GM13976 (cell line): ENCODE measurements at regions not wholly inside any gene's neighbourhood (a gene's known extent, or its start where the extent isn't known, plus 50 kb on each side); places are given as distances from the start of the nearest gene placed in this dataset.
"Not testable (repeated sequence)": the region's sequence is repeated elsewhere in the genome, so short reads cannot be mapped to it uniquely, and the experiment has no call there.

Source experiments
- DNase-seq: peaks from one replicate; pipeline ENCODE4 v3.0.0; 2012; ENCODE audit warnings: low spot score
- in situ Hi-C: fragments of 300-500 bp; cut with MboI; formaldehyde crosslinking; loops from one replicate; pipeline ENCODE4 v1.12.0; 2022; ENCODE audit warnings: low sequenced_read_pairs, mixed read lengths, inconsistent platforms; ENCODE audit not compliant: unreplicated experiment
- TF ChIP-seq, protein P1 (sequence below): IDR thresholded peaks from 2 replicates; pipeline ENCODE4 v1.5.1; 2012; ENCODE audit warnings: borderline replicate concordance, mild to moderate bottlenecking; ENCODE audit not compliant: insufficient read depth; ENCODE audit errors: extremely low read depth, missing control alignments, control extremely low read depth

DNA sequence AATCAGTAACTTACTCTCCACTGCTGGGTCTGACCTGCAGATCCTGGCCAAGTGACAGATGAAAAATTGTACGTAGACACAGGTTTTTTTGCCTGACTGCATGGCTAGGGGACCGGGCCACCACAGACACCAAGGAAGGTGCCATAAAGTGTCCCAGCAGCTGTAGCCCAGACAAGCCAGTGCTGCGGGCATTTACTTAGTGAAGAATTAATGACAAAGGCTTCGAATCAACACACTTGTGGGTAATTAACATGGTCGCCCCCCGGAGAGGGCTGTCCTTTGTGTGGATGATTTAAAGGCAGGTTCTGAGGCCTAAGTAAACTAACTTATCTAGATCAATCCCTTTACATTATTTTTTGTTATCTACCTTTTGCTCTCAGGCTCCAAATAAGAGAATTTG, 1709.1 kb upstream of the LRRTM1 start:
- in situ Hi-C loops, result no loop called here
- no peak for DNase-seq
- TF ChIP-seq, protein P1, sequence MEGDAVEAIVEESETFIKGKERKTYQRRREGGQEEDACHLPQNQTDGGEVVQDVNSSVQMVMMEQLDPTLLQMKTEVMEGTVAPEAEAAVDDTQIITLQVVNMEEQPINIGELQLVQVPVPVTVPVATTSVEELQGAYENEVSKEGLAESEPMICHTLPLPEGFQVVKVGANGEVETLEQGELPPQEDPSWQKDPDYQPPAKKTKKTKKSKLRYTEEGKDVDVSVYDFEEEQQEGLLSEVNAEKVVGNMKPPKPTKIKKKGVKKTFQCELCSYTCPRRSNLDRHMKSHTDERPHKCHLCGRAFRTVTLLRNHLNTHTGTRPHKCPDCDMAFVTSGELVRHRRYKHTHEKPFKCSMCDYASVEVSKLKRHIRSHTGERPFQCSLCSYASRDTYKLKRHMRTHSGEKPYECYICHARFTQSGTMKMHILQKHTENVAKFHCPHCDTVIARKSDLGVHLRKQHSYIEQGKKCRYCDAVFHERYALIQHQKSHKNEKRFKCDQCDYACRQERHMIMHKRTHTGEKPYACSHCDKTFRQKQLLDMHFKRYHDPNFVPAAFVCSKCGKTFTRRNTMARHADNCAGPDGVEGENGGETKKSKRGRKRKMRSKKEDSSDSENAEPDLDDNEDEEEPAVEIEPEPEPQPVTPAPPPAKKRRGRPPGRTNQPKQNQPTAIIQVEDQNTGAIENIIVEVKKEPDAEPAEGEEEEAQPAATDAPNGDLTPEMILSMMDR, result no peak

DNA sequence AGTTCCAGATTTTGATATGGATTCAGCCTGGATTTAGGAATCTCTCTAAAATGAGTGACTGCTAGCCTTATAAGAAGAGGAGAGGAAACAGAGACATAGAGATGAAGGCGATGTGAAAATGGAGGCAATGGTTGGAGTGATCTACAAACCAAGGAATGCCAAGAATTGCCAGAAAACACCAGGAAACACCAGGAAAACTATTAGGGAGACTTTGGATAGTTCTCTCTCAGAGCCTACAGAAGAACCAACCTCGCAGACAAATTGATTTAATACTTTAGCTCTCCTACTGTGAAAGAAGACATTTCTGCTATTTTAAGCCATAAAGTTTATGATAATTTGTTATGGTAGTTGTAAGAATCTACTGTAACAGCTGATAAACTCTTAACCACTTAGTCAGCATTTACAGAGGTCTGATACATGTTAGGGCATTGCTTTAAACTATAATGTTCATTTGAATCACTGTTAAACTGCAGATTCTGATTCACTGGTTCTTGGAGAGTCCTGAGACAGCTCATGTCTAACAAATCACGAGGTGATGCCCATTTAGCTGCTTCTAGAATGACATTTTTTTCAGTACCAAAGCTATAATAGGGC, 1702.6 kb upstream of the LRRTM1 start:
- DNase-seq, result no peak
- in situ Hi-C loops, result no loop called here
- TF ChIP-seq, protein P1, result no peak

DNA sequence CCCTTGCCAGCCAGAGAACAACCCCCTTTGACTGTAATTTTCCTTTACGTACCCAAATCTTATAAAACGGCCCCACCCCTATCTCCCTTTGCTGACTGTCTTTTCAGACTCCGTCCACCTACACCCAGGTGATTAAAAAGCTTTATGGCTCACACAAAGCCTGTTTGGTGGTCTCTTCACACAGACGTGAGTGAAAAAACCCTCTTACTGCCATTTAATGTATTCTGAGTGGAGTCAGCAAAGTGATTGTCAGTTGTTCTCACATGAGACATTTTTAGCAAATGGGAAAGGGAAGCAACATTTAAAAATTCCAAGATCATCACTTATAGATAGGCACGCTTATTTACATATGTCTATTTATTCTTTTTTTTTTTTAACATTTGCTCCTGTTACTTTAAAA, 1701.3 kb upstream of the LRRTM1 start:
- DNase-seq, in situ Hi-C loops: not testable (repeated sequence)

- in situ Hi-C loops, result no loop called here
- TF ChIP-seq, protein P1, result no peak
- no peak for DNase-seq
Observed at GRCh38 chr2:82001614-82002013, 1697.1 kb upstream of the LRRTM1 start.

GRCh38 chr2:82000606-82001005, 1696.1 kb upstream of the LRRTM1 start:
- no peak for DNase-seq
- in situ Hi-C loops, result no loop called here

GRCh38 chr2:81996332-81996731, 1691.8 kb upstream of the LRRTM1 start:
- in situ Hi-C loops, result no loop called here
- no peak for DNase-seq
- TF ChIP-seq, protein P1, result no peak

More at GRCh38 chr2:82000606-82001005, 1696.1 kb upstream of the LRRTM1 start:
- TF ChIP-seq, protein P1, result no peak

DNA sequence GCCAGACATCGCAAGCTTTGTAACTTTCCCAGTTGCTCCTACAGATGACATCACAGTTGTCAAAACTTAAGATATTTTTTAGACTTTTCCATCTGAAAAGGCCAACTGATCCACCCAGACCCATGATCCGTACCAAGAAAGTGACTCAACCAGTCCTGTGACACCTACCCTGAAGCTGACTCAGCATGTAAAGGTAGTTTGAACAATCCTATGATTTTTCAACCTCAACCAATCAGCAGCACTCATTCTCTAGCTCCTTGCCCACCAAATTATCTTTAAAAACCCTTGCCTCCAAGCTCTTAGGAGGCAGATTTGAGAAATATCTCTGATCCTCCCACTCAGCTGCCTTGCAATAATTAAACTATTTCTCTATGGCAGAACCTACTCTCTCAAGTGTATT, 1686.7 kb upstream of the LRRTM1 start:
- TF ChIP-seq, protein P1, result no peak
- DNase-seq, result no peak
- in situ Hi-C loops, result no loop called here
